HG02798 (cell line): ENCODE measurements at regions not wholly inside any gene's neighbourhood (a gene's known extent, or its start where the extent isn't known, plus 50 kb on each side); places are given as distances from the start of the nearest gene placed in this dataset.
"Not testable (repeated sequence)": the region's sequence is repeated elsewhere in the genome, so short reads cannot be mapped to it uniquely, and the experiment has no call there.

Source experiments
- ATAC-seq: cut with Tn5 transposase; IDR thresholded peaks from one replicate; pipeline ENCODE4 v1.9.1; 2021; ENCODE audit warnings: mild to moderate bottlenecking; ENCODE audit not compliant: unreplicated experiment, poor library complexity

DNA sequence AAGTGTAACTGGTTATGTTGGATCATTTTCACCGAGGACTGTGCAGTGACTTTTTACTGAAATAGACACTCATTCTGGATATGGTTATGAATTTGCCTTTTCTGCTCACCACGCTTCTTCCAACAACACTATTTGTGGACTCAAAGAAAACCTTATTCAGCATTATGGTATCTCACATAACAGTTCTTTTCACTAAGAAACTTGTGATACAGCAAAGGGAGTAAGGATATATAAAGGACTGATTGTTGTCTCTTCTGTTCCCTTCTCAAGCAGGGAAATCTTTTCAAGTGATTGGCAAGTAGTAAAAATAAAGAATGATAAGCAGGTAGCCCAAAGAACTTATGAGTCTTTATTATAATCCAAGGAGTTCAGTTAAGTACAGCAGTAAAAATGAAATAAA lies 131.5 kb upstream of the SV2C start:
- ATAC-seq: no peak

- ATAC-seq: no peak
Measured at GRCh38 chr5:75951158-75951557, 132.0 kb upstream of the SV2C start.

GRCh38 chr5:75948438-75948837 lies 134.7 kb upstream of the SV2C start:
- ATAC-seq: no peak

- no peak for ATAC-seq
Measured at GRCh38 chr5:75940418-75940817, 142.8 kb upstream of the SV2C start.

DNA sequence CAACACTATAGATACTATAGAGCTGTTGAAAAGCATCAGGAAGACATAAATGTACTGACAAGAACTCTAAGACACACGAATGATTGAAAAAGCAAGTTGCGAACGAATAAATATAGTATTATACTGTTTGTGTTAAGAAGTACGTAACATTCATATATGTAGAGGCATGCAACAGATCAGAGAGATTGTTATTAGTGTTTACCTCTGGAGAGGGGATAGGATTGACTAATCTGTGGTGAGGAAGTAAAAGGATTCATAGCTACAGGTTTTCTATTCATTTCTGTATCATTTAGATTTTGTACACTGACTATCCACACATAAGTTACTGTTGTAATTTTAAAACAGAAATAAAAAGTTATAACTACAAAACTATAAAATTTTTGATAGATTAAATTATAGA lies 147.6 kb upstream of the SV2C start:
- ATAC-seq: no peak

- no peak for ATAC-seq
Measured at GRCh38 chr5:75933489-75933888, 149.7 kb upstream of the SV2C start.

DNA sequence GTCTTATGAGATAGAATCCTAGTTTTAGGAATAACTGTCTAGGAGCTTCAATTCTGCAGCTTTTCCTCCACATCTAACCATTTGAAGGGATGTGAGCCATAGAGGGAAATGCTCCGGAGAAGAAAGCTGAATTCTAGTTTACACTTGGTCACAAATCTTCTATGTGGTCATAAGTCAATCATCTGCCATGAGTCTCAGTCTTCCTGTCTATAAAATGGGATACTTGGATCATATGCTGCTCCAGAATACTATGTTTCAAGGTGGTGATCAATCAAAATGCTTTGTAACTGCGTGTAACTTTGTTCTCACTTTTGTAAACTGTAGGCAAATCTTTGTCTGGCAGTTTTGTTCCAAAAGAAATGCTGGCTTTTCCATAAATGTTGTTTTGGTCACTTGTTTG lies 152.0 kb upstream of the SV2C start:
- ATAC-seq: no peak

GRCh38 chr5:75928992-75929391 lies 154.2 kb upstream of the SV2C start:
- ATAC-seq: no peak

DNA sequence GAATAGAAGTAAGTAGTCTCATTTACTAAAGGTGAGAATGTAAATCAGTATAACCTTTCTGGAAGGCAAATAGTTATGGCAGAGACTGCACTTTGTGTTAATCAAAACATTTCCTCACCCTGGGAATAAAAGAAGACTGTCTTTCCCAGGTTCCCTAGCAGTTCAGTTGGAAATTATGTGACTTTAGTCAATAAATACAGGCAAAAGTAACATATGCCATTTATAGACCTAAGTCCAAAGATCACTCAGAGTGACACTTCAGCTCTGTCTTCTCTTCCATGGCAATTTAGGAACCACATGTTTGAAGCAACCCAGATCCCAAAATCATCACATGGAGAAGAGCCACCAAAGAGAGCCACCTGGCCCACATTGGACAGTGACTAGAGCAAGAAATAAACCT lies 160.7 kb upstream of the SV2C start:
- no peak for ATAC-seq

GRCh38 chr5:75921011-75921410 lies 162.2 kb upstream of the SV2C start:
- no peak for ATAC-seq

DNA sequence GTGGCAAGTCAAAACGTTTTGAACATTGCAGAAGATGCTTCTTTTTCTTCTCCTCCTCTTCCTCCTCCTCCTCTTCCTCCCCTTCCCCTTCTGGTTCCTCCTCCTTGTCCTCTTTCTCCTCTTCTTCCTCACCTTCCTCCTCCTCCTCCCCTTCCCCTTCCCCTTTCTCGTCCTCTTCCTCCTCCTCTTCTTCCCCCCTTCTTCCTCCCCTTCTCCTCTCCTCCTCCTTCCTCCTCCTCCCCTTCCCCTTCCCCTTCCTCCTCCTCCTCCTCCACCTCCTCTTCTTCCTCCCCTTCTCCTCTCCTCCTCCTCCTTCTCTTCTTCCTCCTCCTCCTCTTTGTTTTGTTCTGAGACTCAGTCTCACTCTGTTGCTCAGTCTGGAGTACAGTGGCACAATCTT lies 167.0 kb upstream of the SV2C start:
- ATAC-seq: no peak

GRCh38 chr5:75909223-75909622 lies 174.0 kb upstream of the SV2C start:
- no peak for ATAC-seq

- ATAC-seq: no peak
Measured at GRCh38 chr5:75907651-75908050, 175.5 kb upstream of the SV2C start.

DNA sequence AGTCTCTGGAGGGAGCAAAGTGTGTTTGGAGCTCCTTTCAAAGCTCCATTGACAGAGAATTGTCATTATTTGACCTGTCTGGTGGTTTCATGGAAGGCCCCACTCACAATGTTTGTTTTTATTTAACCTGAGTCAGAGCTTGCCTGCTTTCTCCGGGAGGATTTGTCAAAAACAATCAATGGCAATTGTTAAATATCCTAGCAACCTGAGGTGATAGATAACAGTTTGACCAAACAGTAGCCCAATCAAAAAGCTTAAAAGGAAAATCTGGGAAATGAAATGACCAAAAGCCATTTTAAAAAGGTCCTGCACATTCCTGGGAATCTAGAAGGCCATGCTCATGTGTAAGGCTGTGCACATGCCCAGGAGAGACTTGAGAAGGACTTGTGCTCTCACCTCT lies 177.2 kb upstream of the POC5 start:
- ATAC-seq: no peak

- ATAC-seq: no peak
Measured at GRCh38 chr5:75891736-75892135, 174.5 kb upstream of the POC5 start.

GRCh38 chr5:75891020-75891419 lies 173.8 kb upstream of the POC5 start:
- ATAC-seq: no peak

DNA sequence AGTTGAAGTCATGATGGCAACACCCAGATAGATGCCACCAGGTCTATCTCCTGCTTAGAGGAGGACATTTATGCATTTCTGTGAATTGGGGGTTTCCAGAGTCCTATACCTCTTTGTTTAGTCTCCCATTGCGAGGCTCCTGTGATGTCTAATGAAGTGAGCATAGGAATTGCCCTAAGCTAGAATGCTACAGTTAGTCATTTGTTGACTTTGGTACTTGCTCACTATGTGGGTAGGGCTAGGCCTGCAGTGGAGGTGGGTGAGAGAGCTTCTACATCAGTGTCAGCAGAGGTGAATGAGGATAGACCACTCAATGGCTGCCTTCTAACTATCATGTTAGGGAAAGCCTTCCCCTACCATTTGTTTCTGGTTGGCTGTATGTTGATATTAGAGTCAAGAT lies 173.3 kb upstream of the POC5 start:
- no peak for ATAC-seq

- ATAC-seq: no peak
Measured at GRCh38 chr5:75886706-75887105, 169.5 kb upstream of the POC5 start.

GRCh38 chr5:75885849-75886596 lies 168.8 kb upstream of the POC5 start:
- ATAC-seq: no peak

GRCh38 chr5:75885321-75885720 lies 168.1 kb upstream of the POC5 start:
- ATAC-seq: no peak

DNA sequence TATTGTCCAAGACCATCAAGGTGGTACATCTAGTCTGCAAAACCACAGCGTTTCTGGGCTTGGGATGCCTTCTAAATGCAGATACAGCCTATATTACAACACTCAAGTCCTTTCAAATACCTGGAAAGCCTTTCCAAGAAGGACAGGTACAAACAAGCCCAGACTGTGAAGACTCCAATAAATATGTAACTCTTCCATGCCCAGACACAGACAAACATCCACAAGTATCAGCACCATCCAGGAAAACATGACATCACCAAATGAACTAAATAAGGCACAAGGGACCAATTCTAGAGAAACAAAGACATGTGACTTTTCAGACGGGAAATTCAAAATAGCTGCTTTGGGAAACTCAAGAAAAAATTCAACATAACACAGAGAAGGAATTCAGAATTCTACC lies 152.7 kb upstream of the POC5 start:
- no peak for ATAC-seq

- ATAC-seq: no peak
Measured at GRCh38 chr5:75862872-75863271, 145.6 kb upstream of the POC5 start.

- ATAC-seq: not testable (repeated sequence)
Measured at GRCh38 chr5:75859621-75860020, 142.4 kb upstream of the POC5 start.
